ENCODE measurements at regions not wholly inside any gene's neighbourhood (a gene's known extent, or its start where the extent isn't known, plus 50 kb on each side); places are given as distances from the start of the nearest gene placed in this dataset.

GRCh38 chr9:90271707-90272106 is 370.9 kb downstream of the DIRAS2 start:
- no peaks in the 10 kb centered on the region for H3K4me1 ChIP-seq (ENCODE audit: control insufficient read depth, extremely low read depth, insufficient read depth, low read length)
- H3K36me3 ChIP-seq (ENCODE audit: control insufficient read depth in 2 of 2, extremely low read depth in 1 of 2, insufficient read depth in 2 of 2, low read length in 2 of 2), result no peaks in the 10 kb centered on the region
- H4K20me1 ChIP-seq (ENCODE audit: control insufficient read depth, extremely low read depth, insufficient read depth, low read length), result no peaks in the 10 kb centered on the region
- H3K9ac ChIP-seq (ENCODE audit: control insufficient read depth, extremely low read depth, insufficient read depth, low read length), result no peak overlapping the region
- no peaks in the 10 kb centered on the region for H3K9me3 ChIP-seq (ENCODE audit: control insufficient read depth, low read depth, low read length)
- H2AFZ ChIP-seq (ENCODE audit: control insufficient read depth, low read length), result no peak overlapping the region
- no peak overlapping the region for H3K27ac ChIP-seq (ENCODE audit: control insufficient read depth, insufficient read depth, low read length)
- no peak overlapping the region for H3K4me3 ChIP-seq (ENCODE audit: control insufficient read depth in 2 of 3, extremely low read depth in 1 of 3, insufficient read depth in 2 of 3, low read depth in 1 of 3, low read length in 3 of 3)
- no peak for FAIRE-seq
- no peaks in the 10 kb centered on the region for H3K79me2 ChIP-seq (ENCODE audit: control insufficient read depth, insufficient read depth, low read length)
- dilution Hi-C loops (cut with MboI; ENCODE audit: extremely low pct_ligation_motif_present, low sequenced_read_pairs), result no loop called here
- no peak overlapping the region for H3K4me2 ChIP-seq (ENCODE audit: control insufficient read depth, extremely low read depth, insufficient read depth, low read depth, low read length)
- DNase-seq (ENCODE audit: low read depth, low spot score), result no peak
- H3K9me1 ChIP-seq (ENCODE audit: control insufficient read depth, extremely low read depth, insufficient read depth, low read length), result no peaks in the 10 kb centered on the region
- H3K27me3 ChIP-seq (ENCODE audit: control insufficient read depth, extremely low read depth, insufficient read depth, low read length), result no peaks in the 10 kb centered on the region
- no peak for TF ChIP-seq EZH2 (IDR thresholded peaks at IDR 0.05; ENCODE audit: low read length)
- TF ChIP-seq CTCF (optimal IDR thresholded peaks at IDR 0.05 in 1 of 3, IDR thresholded peaks at IDR 0.05 in 1 of 3, conservative IDR thresholded peaks at IDR 0.05 in 1 of 3; ENCODE audit: extremely low read depth in 1 of 3, insufficient read depth in 2 of 3, low read length in 3 of 3), result no peak

DNA sequence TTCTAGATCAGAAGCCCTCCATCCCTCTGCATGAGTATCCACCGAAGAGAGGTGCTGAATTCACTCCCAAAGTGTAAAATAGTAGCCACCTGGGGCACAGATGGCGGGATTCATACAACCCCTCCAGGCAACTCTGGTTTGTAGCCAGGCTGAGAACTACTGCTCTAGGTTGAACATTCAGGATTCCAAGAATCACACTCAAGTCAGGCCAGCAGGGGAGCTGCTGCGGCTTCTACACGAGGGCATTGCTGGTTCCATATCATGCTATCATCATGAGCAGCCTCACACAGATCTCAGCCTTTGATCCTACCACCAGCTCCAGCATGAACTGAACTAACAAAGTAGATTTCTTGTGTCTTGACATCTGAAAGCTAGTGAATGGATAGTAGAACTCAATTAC is 367.9 kb downstream of the DIRAS2 start:
- dilution Hi-C loops (cut with MboI; ENCODE audit: extremely low pct_ligation_motif_present, low sequenced_read_pairs), result no loop called here
- H3K9ac ChIP-seq (ENCODE audit: control insufficient read depth, extremely low read depth, insufficient read depth, low read length), result no peak overlapping the region
- no peak overlapping the region for H3K27ac ChIP-seq (ENCODE audit: control insufficient read depth, insufficient read depth, low read length)
- no peak overlapping the region for H2AFZ ChIP-seq (ENCODE audit: control insufficient read depth, low read length)
- no peak overlapping the region for H3K4me3 ChIP-seq (ENCODE audit: control insufficient read depth in 2 of 3, extremely low read depth in 1 of 3, insufficient read depth in 2 of 3, low read depth in 1 of 3, low read length in 3 of 3)
- no peak overlapping the region for H3K4me2 ChIP-seq (ENCODE audit: control insufficient read depth, extremely low read depth, insufficient read depth, low read depth, low read length)
- H3K36me3 ChIP-seq (ENCODE audit: control insufficient read depth in 2 of 2, extremely low read depth in 1 of 2, insufficient read depth in 2 of 2, low read length in 2 of 2), result no peaks in the 10 kb centered on the region
- no peaks in the 10 kb centered on the region for H3K79me2 ChIP-seq (ENCODE audit: control insufficient read depth, insufficient read depth, low read length)
- DNase-seq (ENCODE audit: low read depth, low spot score) (no peak), FAIRE-seq (no peak)
- no peaks in the 10 kb centered on the region for H3K9me1 ChIP-seq (ENCODE audit: control insufficient read depth, extremely low read depth, insufficient read depth, low read length)
- H4K20me1 ChIP-seq (ENCODE audit: control insufficient read depth, extremely low read depth, insufficient read depth, low read length), result no peaks in the 10 kb centered on the region
- TF ChIP-seq EZH2 (IDR thresholded peaks at IDR 0.05; ENCODE audit: low read length) (no peak), CTCF (optimal IDR thresholded peaks at IDR 0.05 in 1 of 3, IDR thresholded peaks at IDR 0.05 in 1 of 3, conservative IDR thresholded peaks at IDR 0.05 in 1 of 3; ENCODE audit: extremely low read depth in 1 of 3, insufficient read depth in 2 of 3, low read length in 3 of 3) (no peak)
- H3K27me3 ChIP-seq (ENCODE audit: control insufficient read depth, extremely low read depth, insufficient read depth, low read length), result no peaks in the 10 kb centered on the region
- H3K9me3 ChIP-seq (ENCODE audit: control insufficient read depth, low read depth, low read length), result no peaks in the 10 kb centered on the region
- H3K4me1 ChIP-seq (ENCODE audit: control insufficient read depth, extremely low read depth, insufficient read depth, low read length), result no peaks in the 10 kb centered on the region

Data from keratinocyte (primary cell).